ENCODE measurements at regions not wholly inside any gene's neighbourhood (a gene's known extent, or its start where the extent isn't known, plus 50 kb on each side); places are given as distances from the start of the nearest gene placed in this dataset.

GRCh38 chr22:49510718-49511117 is 317.0 kb downstream of the BRD1 start:
- no peak for TF ChIP-seq ZNF331 (CRISPR knock-in tag; IDR thresholded peaks at IDR 0.05; ENCODE audit: low read depth)
- no peak for TF ChIP-seq JUNB (IDR thresholded peaks at IDR 0.05; ENCODE audit: unreplicated experiment)
- no peak for TF ChIP-seq EZH2 (IDR thresholded peaks at IDR 0.05; ENCODE audit: low read depth, unreplicated experiment)
- TF ChIP-seq POLR2AphosphoS5 (IDR thresholded peaks at IDR 0.05; ENCODE audit: low read depth) = no peak
- TF ChIP-seq CREB1 (CRISPR knock-in tag; IDR thresholded peaks at IDR 0.05; ENCODE audit: low read depth) = no peak
- TF ChIP-seq EZH2phosphoT487 (IDR thresholded peaks at IDR 0.05; ENCODE audit: unreplicated experiment) = no peak
- no peak for TF ChIP-seq CTCF (conservative IDR thresholded peaks at IDR 0.05; ENCODE audit: low read depth in 2 of 2)
- TF ChIP-seq, protein P1, sequence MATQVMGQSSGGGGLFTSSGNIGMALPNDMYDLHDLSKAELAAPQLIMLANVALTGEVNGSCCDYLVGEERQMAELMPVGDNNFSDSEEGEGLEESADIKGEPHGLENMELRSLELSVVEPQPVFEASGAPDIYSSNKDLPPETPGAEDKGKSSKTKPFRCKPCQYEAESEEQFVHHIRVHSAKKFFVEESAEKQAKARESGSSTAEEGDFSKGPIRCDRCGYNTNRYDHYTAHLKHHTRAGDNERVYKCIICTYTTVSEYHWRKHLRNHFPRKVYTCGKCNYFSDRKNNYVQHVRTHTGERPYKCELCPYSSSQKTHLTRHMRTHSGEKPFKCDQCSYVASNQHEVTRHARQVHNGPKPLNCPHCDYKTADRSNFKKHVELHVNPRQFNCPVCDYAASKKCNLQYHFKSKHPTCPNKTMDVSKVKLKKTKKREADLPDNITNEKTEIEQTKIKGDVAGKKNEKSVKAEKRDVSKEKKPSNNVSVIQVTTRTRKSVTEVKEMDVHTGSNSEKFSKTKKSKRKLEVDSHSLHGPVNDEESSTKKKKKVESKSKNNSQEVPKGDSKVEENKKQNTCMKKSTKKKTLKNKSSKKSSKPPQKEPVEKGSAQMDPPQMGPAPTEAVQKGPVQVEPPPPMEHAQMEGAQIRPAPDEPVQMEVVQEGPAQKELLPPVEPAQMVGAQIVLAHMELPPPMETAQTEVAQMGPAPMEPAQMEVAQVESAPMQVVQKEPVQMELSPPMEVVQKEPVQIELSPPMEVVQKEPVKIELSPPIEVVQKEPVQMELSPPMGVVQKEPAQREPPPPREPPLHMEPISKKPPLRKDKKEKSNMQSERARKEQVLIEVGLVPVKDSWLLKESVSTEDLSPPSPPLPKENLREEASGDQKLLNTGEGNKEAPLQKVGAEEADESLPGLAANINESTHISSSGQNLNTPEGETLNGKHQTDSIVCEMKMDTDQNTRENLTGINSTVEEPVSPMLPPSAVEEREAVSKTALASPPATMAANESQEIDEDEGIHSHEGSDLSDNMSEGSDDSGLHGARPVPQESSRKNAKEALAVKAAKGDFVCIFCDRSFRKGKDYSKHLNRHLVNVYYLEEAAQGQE (IDR thresholded peaks at IDR 0.05; ENCODE audit: unreplicated experiment) = no peak
- TF ChIP-seq STAT1 (IDR thresholded peaks at IDR 0.05; ENCODE audit: unreplicated experiment) = no peak
- TF ChIP-seq NANOG (IDR thresholded peaks at IDR 0.05; ENCODE audit: borderline replicate concordance) = no peak
- no peak overlapping the region for H3K4me3 ChIP-seq
- H3K27me3 ChIP-seq (ENCODE audit: insufficient read depth) = no peaks in the 10 kb centered on the region
- H2AFZ ChIP-seq = no peak overlapping the region
- H3K27me3 Mint-ChIP-seq (ENCODE audit: insufficient read depth, low read depth, poor library complexity) = peaks cover 8% of the 10 kb centered on the region
- no peaks in the 10 kb centered on the region for H3F3A ChIP-seq (replicated peaks; ENCODE audit: low read depth)
- DNase-seq (ENCODE audit: low spot score) = no peak
- H3K27ac Mint-ChIP-seq = no peak overlapping the region
- peaks cover 14% of the 10 kb centered on the region for H3K9me3 Mint-ChIP-seq
- no peak for ATAC-seq
- H3K9me2 ChIP-seq (ENCODE audit: insufficient read depth) = no peaks in the 10 kb centered on the region
- H4K20me1 ChIP-seq (replicated peaks; ENCODE audit: insufficient read depth) = no peaks in the 10 kb centered on the region
- H3K4me3 Mint-ChIP-seq = no peak overlapping the region
- H3K27ac ChIP-seq (ENCODE audit: low read depth) = no peak overlapping the region
- H3K36me3 ChIP-seq (ENCODE audit: insufficient read depth) = no peaks in the 10 kb centered on the region; the same call in 1 of the 2 replicates
- H3K4me2 ChIP-seq = no peak overlapping the region
- no peaks in the 10 kb centered on the region for H3K4me1 ChIP-seq (ENCODE audit: insufficient read depth)
- no peaks in the 10 kb centered on the region for H3K79me2 ChIP-seq (replicated peaks; ENCODE audit: insufficient read depth)
- H3K4me1 Mint-ChIP-seq = peaks cover 30% of the 10 kb centered on the region
- H3K36me3 Mint-ChIP-seq (ENCODE audit: low read depth) = peaks cover 9% of the 10 kb centered on the region

GRCh38 chr22:49509016-49509415 is 318.7 kb downstream of the BRD1 start:
- H3K4me1 Mint-ChIP-seq = peaks cover 23% of the 10 kb centered on the region
- Histone ChIP-seq H3K4me2 (no peak overlapping the region), H3K27me3 (ENCODE audit: insufficient read depth) (no peaks in the 10 kb centered on the region), H3K79me2 (replicated peaks; ENCODE audit: insufficient read depth) (no peaks in the 10 kb centered on the region), H3K4me1 (ENCODE audit: insufficient read depth) (no peaks in the 10 kb centered on the region), H3F3A (replicated peaks; ENCODE audit: low read depth) (no peaks in the 10 kb centered on the region), H3K27ac (ENCODE audit: low read depth) (no peak overlapping the region), H4K20me1 (replicated peaks; ENCODE audit: insufficient read depth) (no peaks in the 10 kb centered on the region), H3K9me2 (ENCODE audit: insufficient read depth) (no peaks in the 10 kb centered on the region), H2AFZ (no peak overlapping the region), H3K4me3 (no peak overlapping the region), H3K36me3 (ENCODE audit: insufficient read depth) (no peaks in the 10 kb centered on the region; the same call in 1 of the 2 replicates)
- DNase-seq (ENCODE audit: low spot score) (no peak), ATAC-seq (no peak)
- peaks cover 4% of the 10 kb centered on the region for H3K27me3 Mint-ChIP-seq (ENCODE audit: insufficient read depth, low read depth, poor library complexity)
- H3K36me3 Mint-ChIP-seq (ENCODE audit: low read depth) = peaks cover 9% of the 10 kb centered on the region
- peaks cover 11% of the 10 kb centered on the region for H3K9me3 Mint-ChIP-seq
- H3K4me3 Mint-ChIP-seq = no peak overlapping the region
- no peak overlapping the region for H3K27ac Mint-ChIP-seq
- TF ChIP-seq ZNF114 (CRISPR knock-in tag; IDR thresholded peaks at IDR 0.05) (no peak), ZNF462 (CRISPR knock-in tag; IDR thresholded peaks at IDR 0.05) (no peak)

Measured in GM23338 (cell line).